HG02870 (cell line): ENCODE measurements at regions not wholly inside any gene's neighbourhood (a gene's known extent, or its start where the extent isn't known, plus 50 kb on each side); places are given as distances from the start of the nearest gene placed in this dataset.

Experiments
- ATAC-seq: cut with Tn5 transposase; IDR thresholded peaks from one replicate; pipeline ENCODE4 v1.9.1; 2021; ENCODE audit warnings: mild to moderate bottlenecking, moderate library complexity; ENCODE audit not compliant: unreplicated experiment

- ATAC-seq: no peak
Measured at GRCh38 chr5:92599217-92599810, 981.7 kb downstream of the NR2F1-AS1 start.

- no peak for ATAC-seq
Measured at GRCh38 chr5:92594031-92594430, 987.0 kb downstream of the NR2F1-AS1 start.

GRCh38 chr5:92588876-92589275, 992.1 kb downstream of the NR2F1-AS1 start:
- ATAC-seq: no peak

- ATAC-seq: no peak
Measured at GRCh38 chr5:92581690-92582089, 999.3 kb downstream of the NR2F1-AS1 start.

- ATAC-seq: no peak
Measured at GRCh38 chr5:92581249-92581648, 999.8 kb downstream of the NR2F1-AS1 start.

GRCh38 chr5:92580814-92581213, 1000.2 kb downstream of the NR2F1-AS1 start:
- ATAC-seq: no peak

GRCh38 chr5:92574023-92574422, 1007.0 kb downstream of the NR2F1-AS1 start:
- ATAC-seq: no peak

- no peak for ATAC-seq
Measured at GRCh38 chr5:92568522-92568921, 1012.5 kb downstream of the NR2F1-AS1 start.

GRCh38 chr5:92567831-92568450, 1013.1 kb downstream of the NR2F1-AS1 start:
- ATAC-seq: no peak

GRCh38 chr5:92566113-92566786, 1014.8 kb downstream of the NR2F1-AS1 start:
- ATAC-seq: no peak

GRCh38 chr5:92565673-92566072, 1015.3 kb downstream of the NR2F1-AS1 start:
- ATAC-seq: no peak

GRCh38 chr5:92562065-92562464, 1019.0 kb downstream of the NR2F1-AS1 start:
- ATAC-seq: no peak

- no peak for ATAC-seq
Measured at GRCh38 chr5:92561411-92561959, 1019.5 kb downstream of the NR2F1-AS1 start.

GRCh38 chr5:92560698-92561401, 1020.2 kb downstream of the NR2F1-AS1 start:
- no peak for ATAC-seq

- ATAC-seq: no peak
Measured at GRCh38 chr5:92559781-92560180, 1021.2 kb downstream of the NR2F1-AS1 start.

- no peak for ATAC-seq
Measured at GRCh38 chr5:92559331-92559730, 1021.7 kb downstream of the NR2F1-AS1 start.

GRCh38 chr5:92556747-92557146, 1024.3 kb downstream of the NR2F1-AS1 start:
- no peak for ATAC-seq

- no peak for ATAC-seq
Measured at GRCh38 chr5:92554447-92555085, 1026.5 kb downstream of the NR2F1-AS1 start.

- no peak for ATAC-seq
Measured at GRCh38 chr5:92553326-92553725, 1027.7 kb downstream of the NR2F1-AS1 start.

GRCh38 chr5:92552206-92553160, 1028.5 kb downstream of the NR2F1-AS1 start:
- no peak for ATAC-seq
